Ishikawa (cell line): ENCODE measurements at regions not wholly inside any gene's neighbourhood (a gene's known extent, or its start where the extent isn't known, plus 50 kb on each side); places are given as distances from the start of the nearest gene placed in this dataset.

ENCODE experiments used
- CEBPB ChIP-seq: IDR thresholded peaks from 2 replicates; pipeline ENCODE4 v1.6.1; 2012
- CREB1 ChIP-seq: IDR thresholded peaks from 2 replicates; pipeline ENCODE4 v1.6.1; 2012; ENCODE audit warnings: low read depth
- EGR1 ChIP-seq: IDR thresholded peaks from 2 replicates; pipeline ENCODE4 v1.6.1; 2012
- EP300 ChIP-seq: IDR thresholded peaks from 2 replicates; pipeline ENCODE4 v1.6.1; 2012; ENCODE audit warnings: borderline replicate concordance
- FOXM1 ChIP-seq: IDR thresholded peaks from 2 replicates; pipeline ENCODE4 v1.6.1; 2012; ENCODE audit warnings: low read depth, borderline replicate concordance
- MAX ChIP-seq: IDR thresholded peaks from 2 replicates; pipeline ENCODE4 v1.6.1; 2012
- NFIC ChIP-seq: IDR thresholded peaks from 2 replicates; pipeline ENCODE4 v1.6.1; 2012
- RAD21 ChIP-seq: IDR thresholded peaks from 2 replicates; pipeline ENCODE4 v1.6.1; 2012; ENCODE audit warnings: low read depth
- REST ChIP-seq: IDR thresholded peaks from 2 replicates; pipeline ENCODE4 v1.6.1; 2012; ENCODE audit warnings: low read depth, mild to moderate bottlenecking
- TAF1 ChIP-seq: IDR thresholded peaks from 2 replicates; pipeline ENCODE4 v1.6.1; 2012; ENCODE audit warnings: low read depth, mild to moderate bottlenecking
- TCF12 ChIP-seq: IDR thresholded peaks from 2 replicates; pipeline ENCODE4 v1.6.1; 2012; ENCODE audit warnings: low read depth
- TEAD4 ChIP-seq: IDR thresholded peaks from 2 replicates; pipeline ENCODE4 v1.6.1; 2012
- USF1 ChIP-seq: IDR thresholded peaks from 2 replicates; pipeline ENCODE4 v1.6.1; 2012
- YY1 ChIP-seq: IDR thresholded peaks from 2 replicates; pipeline ENCODE4 v1.6.1; 2012; ENCODE audit warnings: low read depth
- ZBTB7A ChIP-seq: IDR thresholded peaks from 2 replicates; pipeline ENCODE4 v1.6.1; 2012; ENCODE audit warnings: low read depth

- TF ChIP-seq TAF1 (no peak), CEBPB (no peak), MAX (no peak)
These were observed 1176.3 kb downstream of the CDH18 start for GRCh38 chr5:18811661-18812060.

DNA sequence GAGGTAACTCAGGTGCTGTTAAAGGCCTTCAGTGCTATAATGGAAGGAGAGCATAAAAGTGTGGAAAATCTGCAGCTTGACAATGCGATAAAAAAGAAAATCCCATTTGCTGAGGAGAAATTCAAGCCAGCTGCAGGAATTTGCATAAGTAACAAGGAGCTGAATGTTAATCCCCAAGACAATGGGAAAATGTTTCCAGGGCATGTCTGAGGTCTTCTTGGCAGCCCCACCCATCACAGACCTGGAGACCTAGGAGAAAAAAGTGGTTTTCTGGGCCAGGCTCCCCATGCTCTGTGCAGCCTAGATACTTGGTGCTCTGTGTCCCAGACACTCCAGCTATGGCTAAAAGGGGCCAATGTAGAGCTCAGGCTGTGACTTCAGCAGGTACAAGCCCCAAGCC lies 1159.6 kb downstream of the CDH18 start:
- TF ChIP-seq NFIC (no peak), USF1 (no peak), EP300 (no peak), TEAD4 (no peak), TCF12 (no peak), TAF1 (no peak), RAD21 (no peak), CEBPB (no peak), ZBTB7A (no peak), REST (no peak), YY1 (no peak), MAX (no peak), EGR1 (no peak), CREB1 (no peak), FOXM1 (no peak)

- TF ChIP-seq EP300 (no peak), EGR1 (no peak), ZBTB7A (no peak), REST (no peak), USF1 (no peak), RAD21 (no peak), FOXM1 (no peak), TEAD4 (no peak), YY1 (no peak), TAF1 (no peak), MAX (no peak), CEBPB (no peak), NFIC (no peak), TCF12 (no peak), CREB1 (no peak)
These were observed 1158.5 kb downstream of the CDH18 start for GRCh38 chr5:18829539-18829938.

GRCh38 chr5:18850216-18850615 lies 1137.8 kb downstream of the CDH18 start:
- TF ChIP-seq CREB1 (no peak), TAF1 (no peak), YY1 (no peak), REST (no peak), MAX (no peak), TEAD4 (no peak), EP300 (no peak)

GRCh38 chr5:18872978-18873377 lies 1115.0 kb downstream of the CDH18 start:
- no peak for TF ChIP-seq ZBTB7A
- TF ChIP-seq MAX: no peak
- no peak for TF ChIP-seq CREB1
- no peak for TF ChIP-seq RAD21
- TF ChIP-seq TEAD4: no peak
